ENCODE measurements at regions not wholly inside any gene's neighbourhood (a gene's known extent, or its start where the extent isn't known, plus 50 kb on each side); places are given as distances from the start of the nearest gene placed in this dataset.
A peak's percentile ranks its signal among the peaks of the same experiment; 100 is the strongest.

DNA sequence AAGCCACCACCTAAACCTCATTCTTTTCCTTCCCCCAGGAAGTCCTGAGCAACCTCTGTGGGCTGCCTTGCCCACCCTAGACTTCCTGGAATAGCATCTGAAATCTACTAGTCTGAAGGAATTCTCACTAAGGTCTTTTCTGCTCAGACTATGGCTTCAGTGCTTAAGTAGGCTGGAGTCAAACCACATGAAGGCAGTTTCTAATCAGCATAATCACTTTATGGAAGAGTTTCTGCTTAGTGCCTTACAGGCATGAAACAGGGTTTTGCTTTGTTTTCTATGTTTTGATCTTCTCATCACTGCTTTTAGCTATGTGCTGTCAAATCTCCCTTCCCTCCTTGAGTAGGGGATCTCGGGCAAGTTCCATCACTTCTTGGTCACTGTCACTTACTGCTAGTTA, 117.7 kb downstream of the WT1 start:
- DNase-seq (ENCODE audit: low read depth) = no peak

- DNase-seq (ENCODE audit: low read depth) = no peak
Observed at GRCh38 chr11:32318071-32319055, 117.0 kb downstream of the WT1 start.

DNA sequence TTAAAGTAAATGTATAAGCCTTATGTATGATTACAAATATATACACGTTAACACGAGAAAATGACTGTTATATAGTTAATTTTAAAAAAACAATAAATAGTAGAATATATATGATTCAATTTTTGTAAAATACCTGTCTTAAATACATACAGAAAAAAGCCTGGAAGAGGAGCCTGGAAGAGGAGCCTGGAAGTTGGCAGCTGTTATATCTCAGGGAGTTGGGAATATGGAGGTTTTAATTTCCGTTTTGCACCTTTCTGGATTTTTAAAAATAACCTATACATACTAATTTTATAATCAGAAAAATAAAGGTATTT, 111.6 kb downstream of the WT1 start:
- DNase-seq (ENCODE audit: low read depth) = no peak

DNA sequence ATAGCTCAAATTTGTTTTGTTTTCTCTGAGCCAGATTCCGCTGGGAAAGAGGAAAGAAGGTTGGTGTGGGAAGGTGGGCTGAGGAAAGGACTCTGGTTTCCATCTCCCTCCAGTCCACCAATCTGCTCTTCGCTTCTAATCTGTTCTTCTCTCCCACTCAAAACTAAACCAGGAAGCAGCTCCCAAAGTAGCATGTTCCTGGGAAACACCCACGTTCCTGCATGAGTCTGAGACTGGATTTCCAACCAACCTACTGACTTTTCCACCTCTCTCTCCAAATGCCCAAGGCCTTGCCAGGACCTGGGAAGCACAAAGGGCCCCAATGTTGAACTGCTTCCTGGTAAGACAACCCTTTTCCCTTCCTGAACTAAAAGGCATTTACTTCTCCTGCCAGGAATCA, 110.2 kb downstream of the WT1 start:
- DNase-seq (ENCODE audit: low read depth) = no peak

DNA sequence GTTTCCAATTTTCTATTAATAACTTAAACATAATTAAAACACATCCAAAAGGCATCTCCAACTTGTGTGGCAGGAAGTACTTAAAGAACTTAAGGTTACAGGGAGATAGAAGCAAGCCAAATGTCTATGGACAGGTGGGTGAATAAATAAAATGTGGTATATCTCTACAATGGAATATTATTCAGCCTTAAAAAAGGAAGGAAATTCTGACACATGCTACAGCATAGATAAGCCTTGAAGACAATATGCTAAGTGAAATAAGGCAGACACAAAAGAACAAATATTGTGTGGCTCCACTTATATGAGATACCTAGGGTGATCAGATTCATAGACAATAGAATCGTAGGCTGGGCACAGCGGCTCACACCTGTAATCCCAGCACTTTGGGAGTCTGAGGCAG, 109.6 kb downstream of the WT1 start:
- no peak for DNase-seq (ENCODE audit: low read depth)

GRCh38 chr11:32326522-32326921, 108.8 kb downstream of the WT1 start:
- DNase-seq (ENCODE audit: low read depth) = peak; percentile 57

GRCh38 chr11:32328392-32328791, 106.9 kb downstream of the WT1 start:
- DNase-seq (ENCODE audit: low read depth) = no peak

- peak; percentile 7 for DNase-seq (ENCODE audit: low read depth)
Observed at GRCh38 chr11:32331098-32331497, 104.2 kb downstream of the WT1 start.

DNA sequence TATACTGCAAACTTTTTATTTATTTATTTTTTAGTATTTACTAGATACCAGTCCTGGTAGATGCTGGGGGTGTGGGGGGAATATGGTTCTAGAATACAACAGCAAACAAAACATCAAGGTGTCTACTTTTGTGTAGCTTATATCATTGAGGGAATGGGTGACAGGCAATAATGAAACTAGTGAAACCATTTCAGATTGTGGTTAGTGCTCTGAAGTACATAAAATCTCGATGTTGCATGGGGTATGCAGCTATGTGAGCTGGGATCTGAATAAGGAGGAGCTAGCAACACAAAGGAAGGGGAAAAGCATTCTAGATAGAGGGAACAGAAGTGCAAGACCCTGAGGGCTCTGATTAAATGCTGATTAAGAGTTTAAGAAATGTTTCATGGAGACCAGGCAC, 103.5 kb downstream of the WT1 start:
- DNase-seq (ENCODE audit: low read depth) = no peak

- no peak for DNase-seq (ENCODE audit: low read depth)
Observed at GRCh38 chr11:32332990-32333319, 102.4 kb downstream of the WT1 start.

- DNase-seq (ENCODE audit: low read depth) = peak; percentile 36
Observed at GRCh38 chr11:32333320-32333991, 101.9 kb downstream of the WT1 start.

DNA sequence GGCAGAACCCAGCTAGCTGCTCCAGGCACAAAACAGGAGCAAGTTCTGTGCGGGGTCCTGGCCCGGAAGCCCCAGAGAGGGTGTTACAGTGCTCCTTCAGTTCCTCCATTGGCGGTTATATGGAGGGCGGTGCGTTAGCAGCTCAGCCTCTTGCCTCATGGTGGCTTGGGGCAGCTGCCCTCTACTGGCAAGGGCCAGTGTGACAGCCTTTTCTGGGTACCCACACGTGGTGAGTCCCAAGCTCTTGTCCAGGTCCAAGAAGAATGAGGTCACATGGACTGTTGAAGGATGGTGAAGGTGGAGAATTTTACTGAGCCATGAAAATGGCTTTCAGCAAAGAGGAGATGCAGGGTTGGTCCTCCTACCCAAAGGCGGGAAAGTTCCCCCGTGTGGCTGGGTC, 100.5 kb downstream of the WT1 start:
- DNase-seq (ENCODE audit: low read depth) = no peak

All from stromal cell of bone marrow (primary cell).